ENCODE measurements at regions not wholly inside any gene's neighbourhood (a gene's known extent, or its start where the extent isn't known, plus 50 kb on each side); places are given as distances from the start of the nearest gene placed in this dataset.

DNA sequence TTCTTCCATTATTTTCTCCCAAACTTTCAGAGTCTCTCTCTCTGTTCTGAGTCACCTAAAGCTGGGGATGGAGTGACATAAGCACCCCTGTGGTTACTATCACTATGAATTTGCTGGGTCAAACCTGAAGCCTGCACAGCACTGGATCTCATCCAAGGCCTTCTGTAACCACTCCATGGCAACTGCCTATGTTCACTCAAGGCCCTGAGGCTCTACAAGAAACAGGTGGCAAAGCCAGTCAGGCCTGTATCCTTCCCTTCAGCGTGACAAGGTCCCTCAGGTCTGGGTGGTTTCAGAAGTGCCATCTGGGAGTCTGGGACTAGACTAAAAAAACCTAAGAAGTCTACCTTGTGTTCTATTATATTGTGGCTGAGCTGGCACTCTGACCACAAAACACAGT is 1278.8 kb upstream of the EYS start:
- Histone ChIP-seq H3K27ac (ENCODE audit: extremely low read depth, low read depth, low read length) (no peak overlapping the region), H3K27me3 (ENCODE audit: control insufficient read depth in 2 of 2, insufficient read depth in 2 of 2, low read length in 2 of 2) (no peaks in the 10 kb centered on the region), H3K4me2 (ENCODE audit: insufficient read depth, low read length) (no peak overlapping the region), H3K9me3 (replicated peaks; ENCODE audit: control insufficient read depth, insufficient read depth, low read depth, low read length) (no peaks in the 10 kb centered on the region; the same call in 1 of the 2 replicates), H3K4me1 (replicated peaks in 1 of 2; ENCODE audit: control insufficient read depth in 2 of 2, insufficient read depth in 2 of 2, low read length in 2 of 2) (no peaks in the 10 kb centered on the region), H4K20me1 (replicated peaks; ENCODE audit: control insufficient read depth, insufficient read depth, low read length) (no peaks in the 10 kb centered on the region), H2AFZ (ENCODE audit: low read depth, low read length) (no peak overlapping the region), H3K36me3 (ENCODE audit: control insufficient read depth, insufficient read depth, low read length) (no peaks in the 10 kb centered on the region), H3K9ac (ENCODE audit: insufficient read depth in 1 of 2, low read depth in 2 of 2, low read length in 2 of 2) (no peak overlapping the region), H3K9me1 (ENCODE audit: control insufficient read depth, insufficient read depth, low read length) (no peaks in the 10 kb centered on the region), H3K79me2 (ENCODE audit: control insufficient read depth, insufficient read depth, low read length) (no peaks in the 10 kb centered on the region), H3K4me3 (no peak overlapping the region)
- ChIA-PET CTCF (ENCODE audit: low intra/inter-chr PET ratio) (no interaction called here), POLR2A (no interaction called here)
- ATAC-seq (no peak), FAIRE-seq (no peak), DNase-seq (ENCODE audit: extremely low read depth in 1 of 4, low spot score in 3 of 4) (no peak)
- intact Hi-C loops (cut with micrococcal nuclease): no loop called here
- no TSS peak for BruUV-seq (replicated peaks)
- WGBS (ENCODE audit: insufficient coverage, low coverage, missing lambda C conversion rate): 0% methylated on average over 1 of the region's 1 CpG
- in situ Hi-C loops (cut with MboI): no loop called here
- no peak for TF ChIP-seq GATA2 (CRISPR knock-in tag; IDR thresholded peaks at IDR 0.05)
- TF ChIP-seq HNRNPK (IDR thresholded peaks at IDR 0.05; ENCODE audit: low read depth, low read length, poor library complexity, severe bottlenecking): no peak
- no peak for TF ChIP-seq GTF2B (IDR thresholded peaks at IDR 0.05; ENCODE audit: extremely low read depth, insufficient read length)
- TF ChIP-seq ZNF699 (CRISPR knock-in tag; IDR thresholded peaks at IDR 0.05; ENCODE audit: insufficient replicate concordance): no peak
- no peak for TF ChIP-seq ZNF134 (CRISPR knock-in tag; conservative IDR thresholded peaks at IDR 0.05)
- TF ChIP-seq GABPB1 (CRISPR knock-in tag; IDR thresholded peaks at IDR 0.05): no peak
- no peak for TF ChIP-seq IRF1 (CRISPR knock-in tag; IDR thresholded peaks at IDR 0.05; ENCODE audit: borderline replicate concordance)
- no peak for TF ChIP-seq GTF2E2 (tag; IDR thresholded peaks at IDR 0.05)
- TF ChIP-seq, protein P1, sequence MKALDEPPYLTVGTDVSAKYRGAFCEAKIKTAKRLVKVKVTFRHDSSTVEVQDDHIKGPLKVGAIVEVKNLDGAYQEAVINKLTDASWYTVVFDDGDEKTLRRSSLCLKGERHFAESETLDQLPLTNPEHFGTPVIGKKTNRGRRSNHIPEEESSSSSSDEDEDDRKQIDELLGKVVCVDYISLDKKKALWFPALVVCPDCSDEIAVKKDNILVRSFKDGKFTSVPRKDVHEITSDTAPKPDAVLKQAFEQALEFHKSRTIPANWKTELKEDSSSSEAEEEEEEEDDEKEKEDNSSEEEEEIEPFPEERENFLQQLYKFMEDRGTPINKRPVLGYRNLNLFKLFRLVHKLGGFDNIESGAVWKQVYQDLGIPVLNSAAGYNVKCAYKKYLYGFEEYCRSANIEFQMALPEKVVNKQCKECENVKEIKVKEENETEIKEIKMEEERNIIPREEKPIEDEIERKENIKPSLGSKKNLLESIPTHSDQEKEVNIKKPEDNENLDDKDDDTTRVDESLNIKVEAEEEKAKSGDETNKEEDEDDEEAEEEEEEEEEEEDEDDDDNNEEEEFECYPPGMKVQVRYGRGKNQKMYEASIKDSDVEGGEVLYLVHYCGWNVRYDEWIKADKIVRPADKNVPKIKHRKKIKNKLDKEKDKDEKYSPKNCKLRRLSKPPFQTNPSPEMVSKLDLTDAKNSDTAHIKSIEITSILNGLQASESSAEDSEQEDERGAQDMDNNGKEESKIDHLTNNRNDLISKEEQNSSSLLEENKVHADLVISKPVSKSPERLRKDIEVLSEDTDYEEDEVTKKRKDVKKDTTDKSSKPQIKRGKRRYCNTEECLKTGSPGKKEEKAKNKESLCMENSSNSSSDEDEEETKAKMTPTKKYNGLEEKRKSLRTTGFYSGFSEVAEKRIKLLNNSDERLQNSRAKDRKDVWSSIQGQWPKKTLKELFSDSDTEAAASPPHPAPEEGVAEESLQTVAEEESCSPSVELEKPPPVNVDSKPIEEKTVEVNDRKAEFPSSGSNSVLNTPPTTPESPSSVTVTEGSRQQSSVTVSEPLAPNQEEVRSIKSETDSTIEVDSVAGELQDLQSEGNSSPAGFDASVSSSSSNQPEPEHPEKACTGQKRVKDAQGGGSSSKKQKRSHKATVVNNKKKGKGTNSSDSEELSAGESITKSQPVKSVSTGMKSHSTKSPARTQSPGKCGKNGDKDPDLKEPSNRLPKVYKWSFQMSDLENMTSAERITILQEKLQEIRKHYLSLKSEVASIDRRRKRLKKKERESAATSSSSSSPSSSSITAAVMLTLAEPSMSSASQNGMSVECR (CRISPR knock-in tag; IDR thresholded peaks at IDR 0.05): no peak
- no peak for TF ChIP-seq NCOA4 (IDR thresholded peaks at IDR 0.05; ENCODE audit: partially characterized antibody)
- TF ChIP-seq ETV1 (tag; conservative IDR thresholded peaks at IDR 0.05; ENCODE audit: low read depth): no peak
- TF ChIP-seq, protein P2, sequence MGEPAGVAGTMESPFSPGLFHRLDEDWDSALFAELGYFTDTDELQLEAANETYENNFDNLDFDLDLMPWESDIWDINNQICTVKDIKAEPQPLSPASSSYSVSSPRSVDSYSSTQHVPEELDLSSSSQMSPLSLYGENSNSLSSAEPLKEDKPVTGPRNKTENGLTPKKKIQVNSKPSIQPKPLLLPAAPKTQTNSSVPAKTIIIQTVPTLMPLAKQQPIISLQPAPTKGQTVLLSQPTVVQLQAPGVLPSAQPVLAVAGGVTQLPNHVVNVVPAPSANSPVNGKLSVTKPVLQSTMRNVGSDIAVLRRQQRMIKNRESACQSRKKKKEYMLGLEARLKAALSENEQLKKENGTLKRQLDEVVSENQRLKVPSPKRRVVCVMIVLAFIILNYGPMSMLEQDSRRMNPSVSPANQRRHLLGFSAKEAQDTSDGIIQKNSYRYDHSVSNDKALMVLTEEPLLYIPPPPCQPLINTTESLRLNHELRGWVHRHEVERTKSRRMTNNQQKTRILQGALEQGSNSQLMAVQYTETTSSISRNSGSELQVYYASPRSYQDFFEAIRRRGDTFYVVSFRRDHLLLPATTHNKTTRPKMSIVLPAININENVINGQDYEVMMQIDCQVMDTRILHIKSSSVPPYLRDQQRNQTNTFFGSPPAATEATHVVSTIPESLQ (CRISPR knock-in tag; IDR thresholded peaks at IDR 0.05): no peak
- no peak for TF ChIP-seq ETS1 (conservative IDR thresholded peaks at IDR 0.05; ENCODE audit: control insufficient read depth, low read depth, low read length)
- no peak for TF ChIP-seq IRF2 (CRISPR knock-in tag; IDR thresholded peaks at IDR 0.05)
- no peak for TF ChIP-seq ZBED1 (IDR thresholded peaks at IDR 0.05)

All from K562 (cell line).